ENCODE measurements at regions not wholly inside any gene's neighbourhood (a gene's known extent, or its start where the extent isn't known, plus 50 kb on each side); places are given as distances from the start of the nearest gene placed in this dataset.

- TF ChIP-seq, protein P1, sequence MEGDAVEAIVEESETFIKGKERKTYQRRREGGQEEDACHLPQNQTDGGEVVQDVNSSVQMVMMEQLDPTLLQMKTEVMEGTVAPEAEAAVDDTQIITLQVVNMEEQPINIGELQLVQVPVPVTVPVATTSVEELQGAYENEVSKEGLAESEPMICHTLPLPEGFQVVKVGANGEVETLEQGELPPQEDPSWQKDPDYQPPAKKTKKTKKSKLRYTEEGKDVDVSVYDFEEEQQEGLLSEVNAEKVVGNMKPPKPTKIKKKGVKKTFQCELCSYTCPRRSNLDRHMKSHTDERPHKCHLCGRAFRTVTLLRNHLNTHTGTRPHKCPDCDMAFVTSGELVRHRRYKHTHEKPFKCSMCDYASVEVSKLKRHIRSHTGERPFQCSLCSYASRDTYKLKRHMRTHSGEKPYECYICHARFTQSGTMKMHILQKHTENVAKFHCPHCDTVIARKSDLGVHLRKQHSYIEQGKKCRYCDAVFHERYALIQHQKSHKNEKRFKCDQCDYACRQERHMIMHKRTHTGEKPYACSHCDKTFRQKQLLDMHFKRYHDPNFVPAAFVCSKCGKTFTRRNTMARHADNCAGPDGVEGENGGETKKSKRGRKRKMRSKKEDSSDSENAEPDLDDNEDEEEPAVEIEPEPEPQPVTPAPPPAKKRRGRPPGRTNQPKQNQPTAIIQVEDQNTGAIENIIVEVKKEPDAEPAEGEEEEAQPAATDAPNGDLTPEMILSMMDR (IDR thresholded peaks at IDR 0.05): no peak
- TF ChIP-seq POLR2AphosphoS5 (IDR thresholded peaks at IDR 0.05; ENCODE audit: insufficient read depth in 1 of 2, low read depth in 1 of 2) (no peak), POLR2A (IDR thresholded peaks at IDR 0.05) (no peak)
Measured at GRCh38 chr10:3660753-3661152, 124.3 kb downstream of the KLF6 start.

All from vagina (tissue), 2 donors.